Mesenchymal stem cell (in vitro differentiated cells and primary cell): ENCODE measurements at regions not wholly inside any gene's neighbourhood (a gene's known extent, or its start where the extent isn't known, plus 50 kb on each side); places are given as distances from the start of the nearest gene placed in this dataset.

Source experiments
- DNase-seq: peaks from one replicate; pipeline ENCODE4 v3.0.0-alpha.2; 2013
- H2AFZ ChIP-seq: one replicate; pipeline ENCODE4 v1.6.1; 2013; ENCODE audit warnings: low read depth, mild to moderate bottlenecking, control low read depth, inconsistent platforms, low read length, moderate library complexity
- H2AK5ac ChIP-seq: 2 replicates; pipeline ENCODE4 v1.6.1; 2013; ENCODE audit warnings: low read length, moderate library complexity, mild to moderate bottlenecking, inconsistent platforms; ENCODE audit not compliant: severe bottlenecking
- H2BK120ac ChIP-seq: one replicate; pipeline ENCODE4 v1.6.1; 2013; ENCODE audit warnings: low read depth, mild to moderate bottlenecking, inconsistent platforms, low read length, moderate library complexity
- H2BK12ac ChIP-seq, 2 experiments: one replicate each; pipeline ENCODE4 v1.6.1; 2013; ENCODE audit warnings: inconsistent platforms in 2 of 2, low read length in 2 of 2, mild to moderate bottlenecking in 2 of 2, moderate library complexity in 2 of 2, control low read depth in 1 of 2
- H2BK15ac ChIP-seq: one replicate; pipeline ENCODE4 v1.6.1; 2013; ENCODE audit warnings: mild to moderate bottlenecking, low read depth, inconsistent platforms; ENCODE audit not compliant: poor library complexity, severe bottlenecking
- H2BK5ac ChIP-seq: 2 replicates; pipeline ENCODE4 v1.6.1; 2013; ENCODE audit warnings: low read depth, mild to moderate bottlenecking, low read length, control low read depth, inconsistent platforms; ENCODE audit not compliant: poor library complexity, severe bottlenecking
- H3K14ac ChIP-seq, 2 experiments: one replicate each; pipeline ENCODE4 v1.6.1; 2013; ENCODE audit warnings: inconsistent platforms in 2 of 2, low read length in 2 of 2, control low read depth in 1 of 2, mild to moderate bottlenecking in 1 of 2, moderate library complexity in 1 of 2
- H3K18ac ChIP-seq, 2 experiments: one replicate each; pipeline ENCODE4 v1.6.1; 2013; ENCODE audit warnings: inconsistent platforms in 2 of 2, low read length in 2 of 2, control low read depth in 1 of 2, low read depth in 1 of 2, mild to moderate bottlenecking in 1 of 2
- H3K23ac ChIP-seq, 2 experiments: one replicate each; pipeline ENCODE4 v1.6.1; 2013; ENCODE audit warnings: inconsistent platforms in 2 of 2, low read length in 2 of 2, mild to moderate bottlenecking in 2 of 2, moderate library complexity in 2 of 2, control low read depth in 1 of 2
- H3K27ac ChIP-seq: 2 replicates; pipeline ENCODE4 v1.5.1; 2013; ENCODE audit warnings: mild to moderate bottlenecking, moderate library complexity, low read length, control low read depth, inconsistent platforms; ENCODE audit not compliant: poor library complexity, severe bottlenecking
- H3K27me3 ChIP-seq, 2 experiments: 2 replicates each; pipeline versions ENCODE4 v1.6.1 to v1.7.0; 2013; ENCODE audit warnings: low read length in 2 of 2, mild to moderate bottlenecking in 2 of 2, moderate library complexity in 2 of 2, control low read depth in 1 of 2, inconsistent platforms in 1 of 2; ENCODE audit not compliant: control insufficient read depth in 1 of 2, insufficient read depth in 1 of 2
- H3K36me3 ChIP-seq, 2 experiments: 2 replicates each; pipeline versions ENCODE4 v1.6.1 to v1.7.0; 2013; ENCODE audit warnings: low read length in 2 of 2, control low read depth in 1 of 2, inconsistent platforms in 1 of 2, low read depth in 1 of 2, mild to moderate bottlenecking in 1 of 2; ENCODE audit not compliant: insufficient read depth in 2 of 2, control insufficient read depth in 1 of 2
- H3K4ac ChIP-seq, 2 experiments: one replicate each; pipeline ENCODE4 v1.6.1; 2013; ENCODE audit warnings: inconsistent platforms in 2 of 2, low read length in 2 of 2, mild to moderate bottlenecking in 2 of 2, moderate library complexity in 2 of 2, control low read depth in 1 of 2, low read depth in 1 of 2
- H3K4me1 ChIP-seq: 2 replicates; pipeline ENCODE4 v1.6.1; 2013; ENCODE audit warnings: low read depth, low read length, control low read depth; ENCODE audit not compliant: control insufficient read depth, insufficient read depth
- H3K4me2 ChIP-seq: 2 replicates; pipeline ENCODE4 v1.6.1; 2013; ENCODE audit warnings: low read length, mild to moderate bottlenecking, inconsistent platforms; ENCODE audit not compliant: poor library complexity, severe bottlenecking
- H3K4me3 ChIP-seq, 2 experiments: 2 replicates each; pipeline versions ENCODE4 v1.5.1 to v1.7.0; 2013; ENCODE audit warnings: low read length in 2 of 2, mild to moderate bottlenecking in 2 of 2, control low read depth in 1 of 2, low read depth in 1 of 2; ENCODE audit not compliant: insufficient read depth in 1 of 2
- H3K79me1 ChIP-seq: replicated peaks from 2 replicates; pipeline ENCODE4 v1.6.1; 2013; ENCODE audit warnings: mild to moderate bottlenecking, control low read depth, low read length, inconsistent platforms; ENCODE audit not compliant: poor library complexity, severe bottlenecking
- H3K9ac ChIP-seq: 2 replicates; pipeline ENCODE4 v1.7.0; 2013; ENCODE audit warnings: mild to moderate bottlenecking, low read length, moderate library complexity
- H3K9me3 ChIP-seq: 2 replicates; pipeline ENCODE4 v1.7.0; 2013; ENCODE audit warnings: mild to moderate bottlenecking, low read length; ENCODE audit not compliant: control insufficient read depth
- H4K8ac ChIP-seq: one replicate; pipeline ENCODE4 v1.6.1; 2013; ENCODE audit warnings: inconsistent platforms, mild to moderate bottlenecking, low read length, moderate library complexity
- H4K91ac ChIP-seq: one replicate; pipeline ENCODE4 v1.6.1; 2013; ENCODE audit warnings: mild to moderate bottlenecking, low read length, inconsistent platforms
- WGBS: methylation state at CpG from one replicate; pipeline ENCODE4 v1.1.7; 2013; ENCODE audit warnings: mixed read lengths; 5-methylcytosine and 5-hydroxymethylcytosine counted together

GRCh38 chr5:63603996-63604395 is 358.2 kb downstream of the HTR1A start:
- no peak overlapping the region for H2BK120ac ChIP-seq
- H2AK5ac ChIP-seq = no peak overlapping the region
- no peak overlapping the region for H2BK12ac ChIP-seq
- no peak overlapping the region for H2BK15ac ChIP-seq
- H3K9ac ChIP-seq = no peak overlapping the region
- no peaks in the 10 kb centered on the region for H3K36me3 ChIP-seq
- no peak overlapping the region for H3K4me2 ChIP-seq
- H3K23ac ChIP-seq = no peak overlapping the region
- H3K9me3 ChIP-seq = peaks cover 10% of the 10 kb centered on the region
- no peak overlapping the region for H3K14ac ChIP-seq
- no peak for DNase-seq
- H2BK5ac ChIP-seq = no peak overlapping the region
- H4K8ac ChIP-seq = no peak overlapping the region
- H2AFZ ChIP-seq = no peak overlapping the region
- H3K27ac ChIP-seq = no peak overlapping the region
- H3K18ac ChIP-seq = no peak overlapping the region
- H3K4ac ChIP-seq = no peak overlapping the region
- no peaks in the 10 kb centered on the region for H3K79me1 ChIP-seq
- no peak overlapping the region for H4K91ac ChIP-seq
- no peaks in the 10 kb centered on the region for H3K4me1 ChIP-seq
- no peak overlapping the region for H3K4me3 ChIP-seq
- WGBS = 57% methylated on average over 2 of the region's 3 CpGs
- no peaks in the 10 kb centered on the region for H3K27me3 ChIP-seq

- Histone ChIP-seq H2BK5ac (no peak overlapping the region), H2BK120ac (no peak overlapping the region), H3K36me3 (no peaks in the 10 kb centered on the region), H4K8ac (no peak overlapping the region), H2BK15ac (no peak overlapping the region), H3K9ac (no peak overlapping the region), H2AK5ac (no peak overlapping the region), H3K27me3 (no peaks in the 10 kb centered on the region), H2AFZ (no peak overlapping the region), H3K4me1 (no peaks in the 10 kb centered on the region), H3K79me1 (no peaks in the 10 kb centered on the region), H4K91ac (no peak overlapping the region), H3K9me3 (peaks cover 10% of the 10 kb centered on the region), H3K4ac (no peak overlapping the region), H3K18ac (no peak overlapping the region), H3K4me2 (no peak overlapping the region), H2BK12ac (no peak overlapping the region), H3K23ac (no peak overlapping the region), H3K27ac (no peak overlapping the region), H3K14ac (no peak overlapping the region), H3K4me3 (no peak overlapping the region)
- no peak for DNase-seq
Observed at GRCh38 chr5:63602971-63603370, 359.3 kb downstream of the HTR1A start.

- Histone ChIP-seq H3K79me1 (no peaks in the 10 kb centered on the region), H3K27me3 (no peaks in the 10 kb centered on the region), H3K4me3 (no peak overlapping the region), H2BK120ac (no peak overlapping the region), H2BK15ac (no peak overlapping the region), H4K91ac (no peak overlapping the region), H3K27ac (no peak overlapping the region), H2BK12ac (no peak overlapping the region), H3K36me3 (no peaks in the 10 kb centered on the region), H3K9ac (no peak overlapping the region), H3K14ac (no peak overlapping the region), H3K18ac (no peak overlapping the region), H3K4ac (no peak overlapping the region), H3K23ac (no peak overlapping the region), H2AK5ac (no peak overlapping the region), H3K4me1 (no peaks in the 10 kb centered on the region), H2BK5ac (no peak overlapping the region), H3K4me2 (no peak overlapping the region), H2AFZ (no peak overlapping the region), H3K9me3 (peaks cover 16% of the 10 kb centered on the region), H4K8ac (no peak overlapping the region)
- DNase-seq = no peak
Observed at GRCh38 chr5:63596254-63596653, 366.0 kb downstream of the HTR1A start.

GRCh38 chr5:63573380-63573779 is 388.9 kb downstream of the HTR1A start:
- no peak overlapping the region for H4K8ac ChIP-seq
- H3K18ac ChIP-seq = no peak overlapping the region
- H3K4me1 ChIP-seq = no peaks in the 10 kb centered on the region
- H3K4ac ChIP-seq = no peak overlapping the region
- H2AK5ac ChIP-seq = no peak overlapping the region
- H3K14ac ChIP-seq = no peak overlapping the region
- no peaks in the 10 kb centered on the region for H3K36me3 ChIP-seq
- H3K23ac ChIP-seq = no peak overlapping the region
- H3K4me3 ChIP-seq = no peak overlapping the region
- no peak overlapping the region for H2BK5ac ChIP-seq
- DNase-seq = no peak
- H3K27ac ChIP-seq = no peak overlapping the region
- H4K91ac ChIP-seq = no peak overlapping the region
- H3K79me1 ChIP-seq = no peaks in the 10 kb centered on the region
- H2BK15ac ChIP-seq = no peak overlapping the region
- H2AFZ ChIP-seq = no peak overlapping the region
- H2BK12ac ChIP-seq = no peak overlapping the region
- H3K27me3 ChIP-seq = no peaks in the 10 kb centered on the region
- H3K4me2 ChIP-seq = no peak overlapping the region
- H3K9ac ChIP-seq = no peak overlapping the region
- H3K9me3 ChIP-seq = peaks cover 5% of the 10 kb centered on the region
- H2BK120ac ChIP-seq = no peak overlapping the region
